ENCODE measurements at regions not wholly inside any gene's neighbourhood (a gene's known extent, or its start where the extent isn't known, plus 50 kb on each side); places are given as distances from the start of the nearest gene placed in this dataset.
"Not testable (repeated sequence)": the region's sequence is repeated elsewhere in the genome, so short reads cannot be mapped to it uniquely, and the experiment has no call there.

GRCh38 chr7:68087401-68087800 lies 1090.8 kb downstream of the TYW1 start:
- no peak for DNase-seq (ENCODE audit: low read depth)

GRCh38 chr7:68088879-68089278 lies 1092.2 kb downstream of the TYW1 start:
- no peak for DNase-seq (ENCODE audit: low read depth)

GRCh38 chr7:68090256-68090655 lies 1093.6 kb downstream of the TYW1 start:
- not testable (repeated sequence) for DNase-seq (ENCODE audit: low read depth)

GRCh38 chr7:68103319-68103718 lies 1106.7 kb downstream of the TYW1 start:
- DNase-seq (ENCODE audit: low read depth) = no peak

GRCh38 chr7:68107261-68107660 lies 1110.6 kb downstream of the TYW1 start:
- no peak for DNase-seq (ENCODE audit: low read depth)

GRCh38 chr7:68107968-68108367 lies 1111.3 kb downstream of the TYW1 start:
- DNase-seq (ENCODE audit: low read depth) = no peak

- DNase-seq (ENCODE audit: low read depth) = no peak
Measured at GRCh38 chr7:68109299-68109698, 1112.7 kb downstream of the TYW1 start.

GRCh38 chr7:68119411-68119810 lies 1122.8 kb downstream of the TYW1 start:
- no peak for DNase-seq (ENCODE audit: low read depth)

- no peak for DNase-seq (ENCODE audit: low read depth)
Measured at GRCh38 chr7:68121056-68121455, 1124.4 kb downstream of the TYW1 start.

- no peak for DNase-seq (ENCODE audit: low read depth)
Measured at GRCh38 chr7:68121655-68122054, 1125.0 kb downstream of the TYW1 start.

- DNase-seq (ENCODE audit: low read depth) = no peak
Measured at GRCh38 chr7:68122801-68123200, 1126.2 kb downstream of the TYW1 start.

GRCh38 chr7:68125168-68125567 lies 1128.5 kb downstream of the TYW1 start:
- DNase-seq (ENCODE audit: low read depth) = no peak

- DNase-seq (ENCODE audit: low read depth) = no peak
Measured at GRCh38 chr7:68133045-68133444, 1136.4 kb downstream of the TYW1 start.

- DNase-seq (ENCODE audit: low read depth) = no peak
Measured at GRCh38 chr7:68143345-68143744, 1146.7 kb downstream of the TYW1 start.

GRCh38 chr7:68146983-68147382 lies 1150.3 kb downstream of the TYW1 start:
- no peak for DNase-seq (ENCODE audit: low read depth)

- DNase-seq (ENCODE audit: low read depth) = no peak
Measured at GRCh38 chr7:68147614-68148238, 1151.1 kb downstream of the TYW1 start.

- DNase-seq (ENCODE audit: low read depth) = no peak
Measured at GRCh38 chr7:68148440-68148839, 1151.8 kb downstream of the TYW1 start.

- no peak for DNase-seq (ENCODE audit: low read depth)
Measured at GRCh38 chr7:68152205-68152604, 1155.6 kb downstream of the TYW1 start.

GRCh38 chr7:68155676-68156075 lies 1159.0 kb downstream of the TYW1 start:
- DNase-seq (ENCODE audit: low read depth) = no peak

GRCh38 chr7:68158686-68159295 lies 1162.2 kb downstream of the TYW1 start:
- no peak for DNase-seq (ENCODE audit: low read depth)

- no peak for DNase-seq (ENCODE audit: low read depth)
Measured at GRCh38 chr7:68162712-68163111, 1166.1 kb downstream of the TYW1 start.

GRCh38 chr7:68166525-68166924 lies 1169.9 kb downstream of the TYW1 start:
- DNase-seq (ENCODE audit: low read depth) = no peak

- no peak for DNase-seq (ENCODE audit: low read depth)
Measured at GRCh38 chr7:68173513-68173912, 1176.9 kb downstream of the TYW1 start.

- no peak for DNase-seq (ENCODE audit: low read depth)
Measured at GRCh38 chr7:68176974-68177373, 1180.3 kb downstream of the TYW1 start.

All from stimulated activated CD8-positive, alpha-beta memory T cell treated with anti-CD3 and anti-CD28 coated beads, Interleukin-15, amount 100 ng/mL, for 1 hour (primary cell).